ENCODE measurements at regions not wholly inside any gene's neighbourhood (a gene's known extent, or its start where the extent isn't known, plus 50 kb on each side); places are given as distances from the start of the nearest gene placed in this dataset.

GRCh38 chr2:37779611-37780386 lies 108.4 kb upstream of the CDC42EP3 start:
- no peak for DNase-seq (ENCODE audit: low read depth, low spot score)
- peak overlapping the region; percentile 43 for H3K27ac ChIP-seq

- H3K27ac ChIP-seq: peak overlapping the region; percentile 43
- DNase-seq (ENCODE audit: low read depth, low spot score): no peak
Measured at GRCh38 chr2:37780387-37780676, 108.9 kb upstream of the CDC42EP3 start.

GRCh38 chr2:37781028-37781427 lies 109.6 kb upstream of the CDC42EP3 start:
- no peak for DNase-seq (ENCODE audit: low read depth, low spot score)
- peak overlapping the region; percentile 43 for H3K27ac ChIP-seq

DNA sequence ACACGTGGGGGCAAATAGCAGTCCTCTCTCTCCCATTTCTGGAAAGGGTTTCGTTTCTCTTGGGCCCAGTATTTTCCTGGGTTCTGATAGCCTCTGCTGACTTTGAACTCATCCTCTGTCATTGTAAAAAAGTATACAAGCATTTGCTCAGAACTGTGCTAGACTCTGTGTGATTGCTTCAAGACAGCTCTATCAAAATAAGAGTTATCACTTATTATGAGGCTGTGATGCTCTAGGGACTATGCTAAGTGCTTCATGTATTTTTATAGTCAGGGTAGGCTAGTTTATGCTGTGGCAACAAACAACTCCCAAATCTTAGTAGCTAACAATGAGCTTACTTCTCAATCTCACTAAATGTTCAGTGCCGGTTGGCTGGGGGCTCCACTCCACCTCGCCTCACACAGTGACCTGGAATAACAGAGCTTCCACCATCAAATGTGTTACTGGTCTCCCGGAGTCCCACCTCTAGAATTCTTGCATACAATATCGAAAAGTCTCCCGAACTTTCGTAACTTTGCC lies 110.8 kb upstream of the CDC42EP3 start:
- no peak overlapping the region for H3K27ac ChIP-seq
- no peak for DNase-seq (ENCODE audit: low read depth, low spot score)

- no peak for DNase-seq (ENCODE audit: low read depth, low spot score)
- no peak overlapping the region for H3K27ac ChIP-seq
Measured at GRCh38 chr2:37782721-37783371, 111.4 kb upstream of the CDC42EP3 start.

DNA sequence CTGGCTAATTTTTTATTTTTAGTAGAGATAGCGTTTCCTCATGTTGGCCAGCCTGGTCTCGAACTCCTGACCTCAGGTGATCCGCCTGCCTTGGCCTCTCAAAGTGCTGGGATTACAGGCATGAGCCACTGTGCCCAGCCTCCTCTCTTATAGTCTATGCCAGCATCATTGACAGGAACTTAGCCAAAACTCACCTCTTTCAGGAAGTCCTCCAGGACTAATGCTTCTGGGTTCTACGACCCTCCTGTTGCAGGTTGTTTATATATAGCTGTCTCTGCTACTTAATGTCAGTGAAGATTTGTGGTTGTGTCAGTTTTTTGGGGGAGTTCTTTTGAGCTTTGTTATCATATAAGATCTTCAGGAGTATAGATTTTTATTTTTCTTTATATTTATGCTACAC lies 112.1 kb upstream of the CDC42EP3 start:
- DNase-seq (ENCODE audit: low read depth, low spot score): no peak
- no peak overlapping the region for H3K27ac ChIP-seq

DNA sequence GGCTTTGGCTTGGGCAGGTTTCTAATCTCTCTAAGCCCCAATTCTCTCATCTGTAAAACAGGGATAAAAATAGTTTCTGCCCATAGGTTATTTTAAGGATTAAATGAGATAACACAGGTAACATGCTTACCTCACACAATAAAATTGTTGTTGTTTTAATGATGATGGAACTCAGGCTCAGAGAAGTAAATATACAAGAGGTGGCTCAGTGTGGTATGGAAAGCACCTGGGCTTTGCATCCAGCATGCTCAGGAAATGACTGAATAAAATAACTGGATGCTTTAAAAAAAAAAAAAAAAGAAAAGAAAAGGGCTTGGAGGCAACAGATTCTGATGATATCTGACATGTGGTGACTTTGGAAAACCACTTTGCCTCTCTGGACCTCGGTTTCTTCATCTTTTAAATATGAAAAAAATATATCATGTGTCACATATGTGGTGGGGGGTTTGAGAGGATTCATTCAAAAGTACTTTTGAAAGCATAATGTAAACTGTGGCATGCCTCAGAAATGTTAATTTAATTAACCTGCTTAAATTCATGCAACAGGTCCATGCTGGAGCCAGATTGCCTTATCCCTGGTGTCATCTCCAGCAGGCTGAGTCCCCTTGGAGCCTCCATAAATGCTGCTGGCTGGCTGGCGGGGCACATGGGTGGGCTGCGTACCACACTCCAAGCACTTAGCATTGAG lies 112.8 kb upstream of the CDC42EP3 start:
- no peak for DNase-seq (ENCODE audit: low read depth, low spot score)
- no peak overlapping the region for H3K27ac ChIP-seq

DNA sequence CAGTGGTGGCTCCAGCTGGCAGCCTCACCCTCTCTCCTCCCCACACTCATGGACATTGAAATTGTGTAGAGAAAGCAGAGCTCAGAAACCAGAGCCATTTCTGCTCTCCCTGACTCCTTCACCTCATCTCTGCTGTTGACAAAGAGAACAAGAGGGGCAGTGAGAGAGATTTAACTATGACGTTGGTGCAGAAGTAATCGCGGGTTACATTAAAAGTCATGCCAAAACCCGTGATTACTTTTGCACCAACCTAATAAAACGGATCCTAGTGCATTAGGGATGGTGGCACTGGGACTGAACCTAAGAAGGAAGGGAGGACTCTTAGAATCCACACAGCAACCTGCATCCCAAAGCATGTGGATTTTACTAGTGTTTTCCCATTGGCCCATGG lies 113.3 kb upstream of the CDC42EP3 start:
- H3K27ac ChIP-seq: no peak overlapping the region
- no peak for DNase-seq (ENCODE audit: low read depth, low spot score)

GRCh38 chr2:37786191-37786698 lies 114.8 kb upstream of the CDC42EP3 start:
- no peak for DNase-seq (ENCODE audit: low read depth, low spot score)
- H3K27ac ChIP-seq: peak overlapping the region; percentile 54

DNA sequence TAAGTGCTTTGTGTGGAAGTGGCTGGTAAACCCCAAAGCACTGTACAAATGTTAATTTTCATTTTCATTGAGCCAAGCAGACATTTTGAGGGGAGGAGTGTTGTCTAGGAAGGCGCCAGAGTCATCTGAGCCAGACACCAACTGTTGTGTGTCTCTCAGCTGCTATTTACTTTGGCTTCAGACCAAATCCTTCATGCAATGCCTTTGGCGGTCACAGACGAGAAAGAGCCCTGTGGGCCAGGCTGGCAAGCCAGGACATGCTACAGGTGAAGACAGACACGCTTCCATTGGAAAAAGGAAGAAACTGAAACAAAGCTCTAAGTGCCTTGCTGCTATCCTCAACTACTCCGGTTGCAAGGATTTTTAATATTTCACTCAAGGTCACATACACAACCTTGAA lies 115.4 kb upstream of the CDC42EP3 start:
- peak overlapping the region; percentile 54 for H3K27ac ChIP-seq
- DNase-seq (ENCODE audit: low read depth, low spot score): peak; percentile 91

DNA sequence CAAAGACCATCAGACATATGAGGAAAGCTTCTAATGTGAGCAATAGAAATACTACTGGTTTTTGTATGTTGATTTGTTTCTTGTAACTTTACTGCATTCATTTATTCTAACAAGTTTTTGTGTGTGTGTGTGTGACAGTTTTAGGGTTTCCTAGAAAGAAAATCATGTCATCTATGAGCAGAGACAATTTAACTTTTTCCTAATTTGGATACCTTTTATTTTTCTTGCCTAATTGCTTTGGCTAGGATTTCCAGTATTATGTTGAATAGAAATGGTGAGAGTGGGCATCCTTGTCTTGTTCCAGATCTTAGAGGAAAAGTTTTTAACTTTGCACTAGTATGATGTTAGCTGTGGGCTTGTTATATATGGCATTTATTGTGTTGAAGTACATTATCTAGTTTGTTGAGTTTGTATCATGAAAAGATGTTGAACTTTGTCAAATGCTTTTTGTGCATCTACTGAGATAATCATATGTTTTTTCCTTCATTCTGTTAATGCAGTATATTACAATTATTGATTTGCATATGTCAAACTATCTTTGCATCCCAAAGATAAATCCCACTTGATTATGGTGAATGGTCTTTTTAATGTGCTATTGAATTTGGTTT lies 117.3 kb upstream of the CDC42EP3 start:
- DNase-seq (ENCODE audit: low read depth, low spot score): no peak
- no peak overlapping the region for H3K27ac ChIP-seq

DNA sequence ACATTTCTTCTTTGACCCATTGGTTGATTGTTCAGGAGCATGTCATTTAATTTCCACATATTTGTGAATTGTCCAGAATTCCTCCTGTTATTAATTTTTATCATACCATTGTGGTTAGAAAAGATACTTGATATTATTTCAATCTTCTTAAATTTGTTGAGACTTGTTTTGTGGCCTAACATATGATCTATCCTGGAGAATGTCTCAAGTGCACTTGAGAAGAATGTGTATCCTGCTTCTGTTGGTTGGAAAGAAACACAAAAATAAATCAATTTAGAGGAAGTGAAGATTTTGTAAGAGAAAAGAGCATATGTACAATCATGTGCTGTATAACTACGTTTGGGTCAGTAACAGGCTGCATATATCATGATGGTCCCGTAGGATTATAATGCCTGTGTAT lies 118.6 kb upstream of the CDC42EP3 start:
- H3K27ac ChIP-seq: peak overlapping the region; percentile 66
- DNase-seq (ENCODE audit: low read depth, low spot score): no peak

DNA sequence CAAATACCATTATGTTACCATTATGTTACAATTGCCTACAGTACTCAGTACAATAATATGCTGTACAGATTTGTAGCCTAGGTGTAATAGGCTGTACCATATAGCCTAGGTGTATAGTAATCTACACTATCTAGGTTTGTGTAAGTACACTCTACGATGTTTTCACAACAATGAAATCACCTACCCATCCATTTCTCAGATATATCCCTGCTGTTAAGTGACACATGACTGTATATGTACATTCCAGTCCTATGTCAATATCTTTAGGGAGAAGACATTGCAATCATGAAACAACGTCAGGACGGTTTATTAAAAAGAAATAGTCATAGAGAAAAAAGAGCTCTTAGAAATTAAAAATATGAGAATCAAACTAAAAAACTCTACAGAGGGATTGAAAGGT lies 119.0 kb upstream of the CDC42EP3 start:
- H3K27ac ChIP-seq: peak overlapping the region; percentile 66

DNA sequence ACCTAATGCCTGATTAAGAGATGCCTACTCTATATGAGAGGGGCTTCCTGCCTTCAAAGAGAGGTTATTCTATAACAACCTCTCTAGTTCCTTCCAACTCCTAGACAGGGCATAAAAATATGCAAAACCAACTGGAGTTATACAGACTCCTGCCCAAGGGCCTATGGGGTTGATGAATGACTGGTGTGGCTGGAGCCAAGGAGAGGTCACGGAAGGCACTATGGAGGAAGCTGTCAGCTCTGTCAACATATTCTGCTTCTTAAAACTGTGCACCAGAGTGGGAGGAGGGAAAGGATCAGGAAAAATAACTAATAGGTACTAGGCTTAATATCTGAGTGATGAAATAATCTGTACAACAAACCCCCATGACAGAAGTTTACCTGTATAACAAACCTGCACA lies 120.9 kb upstream of the CDC42EP3 start:
- no peak for DNase-seq (ENCODE audit: low read depth, low spot score)
- no peak overlapping the region for H3K27ac ChIP-seq

More for the DNA sequence above, 119.0 kb upstream of the CDC42EP3 start:
- DNase-seq (ENCODE audit: low read depth, low spot score): no peak

- H3K27ac ChIP-seq: no peak overlapping the region
- DNase-seq (ENCODE audit: low read depth, low spot score): no peak
Measured at GRCh38 chr2:37793004-37793403, 121.6 kb upstream of the CDC42EP3 start.

GRCh38 chr2:37794717-37795116 lies 123.3 kb upstream of the CDC42EP3 start:
- no peak overlapping the region for H3K27ac ChIP-seq
- no peak for DNase-seq (ENCODE audit: low read depth, low spot score)

GRCh38 chr2:37795456-37795855 lies 124.0 kb upstream of the CDC42EP3 start:
- DNase-seq (ENCODE audit: low read depth, low spot score): no peak

GRCh38 chr2:37795938-37796337 lies 124.5 kb upstream of the CDC42EP3 start:
- H3K27ac ChIP-seq: peak overlapping the region; percentile 31
- DNase-seq (ENCODE audit: low read depth, low spot score): no peak

More at GRCh38 chr2:37795456-37795855, 124.0 kb upstream of the CDC42EP3 start:
- peak overlapping the region; percentile 31 for H3K27ac ChIP-seq

- peak overlapping the region; percentile 31 for H3K27ac ChIP-seq
- no peak for DNase-seq (ENCODE audit: low read depth, low spot score)
Measured at GRCh38 chr2:37796481-37796880, 125.0 kb upstream of the CDC42EP3 start.

DNA sequence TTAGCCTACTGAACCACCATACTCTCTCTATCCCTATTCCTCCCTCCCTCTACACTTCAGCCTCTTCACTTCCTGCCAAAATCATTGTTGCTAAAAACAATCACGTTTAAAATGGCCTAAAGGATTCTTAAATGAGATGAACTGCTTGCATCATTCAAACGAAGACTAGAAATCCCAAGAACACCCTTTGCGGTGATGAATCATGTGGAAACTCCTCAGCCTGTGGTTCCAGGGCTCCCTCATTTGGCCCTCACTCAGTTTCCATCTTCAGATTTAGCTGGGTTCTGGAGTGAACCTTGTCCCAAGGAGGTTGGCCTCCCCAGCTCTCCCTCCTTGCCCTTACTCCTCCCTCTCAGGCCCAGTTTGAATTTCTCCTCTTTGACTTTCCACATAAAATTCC lies 125.6 kb upstream of the CDC42EP3 start:
- H3K27ac ChIP-seq: no peak overlapping the region
- DNase-seq (ENCODE audit: low read depth, low spot score): no peak
